Tibial nerve (tissue), 4 donors: ENCODE measurements at regions not wholly inside any gene's neighbourhood (a gene's known extent, or its start where the extent isn't known, plus 50 kb on each side); places are given as distances from the start of the nearest gene placed in this dataset.
A peak's percentile ranks its signal among the peaks of the same experiment; 100 is the strongest.

ENCODE experiments used
- DNase-seq, 2 donors: peaks; one replicate each; pipeline ENCODE4 v3.0.0-alpha.2; 2019; ENCODE audit warnings: low spot score in 2 of 2
- H3K27ac ChIP-seq, 4 donors: fragments of 200-600 bp; sonication (generic) in 3 of 4; one replicate each; pipeline ENCODE4 v1.5.1; 2017 to 2019; ENCODE audit warnings: mild to moderate bottlenecking in 1 of 4
- H3K27me3 ChIP-seq, 2 donors: fragments of 200-600 bp; sonication (generic) in 1 of 2; one replicate each; pipeline versions ENCODE4 v1.5.1 to v1.6.0; 2017 to 2019
- H3K36me3 ChIP-seq, 3 donors: fragments of 200-600 bp; sonication (generic); one replicate each; pipeline ENCODE4 v1.5.1; 2018 to 2019
- H3K4me1 ChIP-seq, 4 donors: fragments of 200-600 bp; sonication (generic) in 3 of 4; one replicate each; pipeline ENCODE4 v1.5.1; 2017 to 2019
- H3K4me3 ChIP-seq, 4 donors: fragments of 200-600 bp; sonication (generic) in 3 of 4; one replicate each; pipeline ENCODE4 v1.5.1; 2017 to 2019; ENCODE audit warnings: mild to moderate bottlenecking in 1 of 4, moderate library complexity in 1 of 4
- H3K9me3 ChIP-seq, 4 donors: fragments of 200-600 bp; sonication (generic) in 3 of 4; one replicate each; pipeline ENCODE4 v1.5.1; 2017 to 2019
- CTCF ChIP-seq, 5 experiments: fragments of 200-600 bp in 3 of 5; fragments of 450-650 bp in 2 of 5; sonication (generic) in 3 of 5; IDR thresholded peaks; one replicate each; pipeline ENCODE4 v1.5.1; 2016 to 2019; ENCODE audit warnings: antibody characterized with exemption in 5 of 5, mild to moderate bottlenecking in 3 of 5, moderate library complexity in 2 of 5
- EP300 ChIP-seq, 2 donors: sonication (generic); formaldehyde crosslinking; IDR thresholded peaks; one replicate each; pipeline ENCODE4 v1.6.1; 2017; ENCODE audit warnings: antibody characterized with exemption in 2 of 2, mild to moderate bottlenecking in 1 of 2
- POLR2A ChIP-seq, 2 donors: fragments of 450-650 bp; IDR thresholded peaks; one replicate each; pipeline ENCODE4 v1.6.1; 2017; ENCODE audit warnings: antibody characterized with exemption in 2 of 2, mild to moderate bottlenecking in 2 of 2, moderate library complexity in 2 of 2
- WGBS, 2 donors: methylation state at CpG; one replicate each; pipeline ENCODE4 v1.1.5; 2018; 5-methylcytosine and 5-hydroxymethylcytosine counted together

GRCh38 chr20:5696011-5696559, 54.1 kb upstream of the SHLD1 start:
- TF ChIP-seq CTCF (IDR thresholded peaks at IDR 0.05): no peak
- TF ChIP-seq EP300 (IDR thresholded peaks at IDR 0.05): no peak
- TF ChIP-seq POLR2A (IDR thresholded peaks at IDR 0.05): no peak
- Histone ChIP-seq H3K36me3 (no peaks in the 10 kb centered on the region), H3K9me3 (no peaks in the 10 kb centered on the region), H3K27me3 (no peaks in the 10 kb centered on the region), H3K27ac (no peak overlapping the region), H3K4me3 (no peak overlapping the region), H3K4me1 (no peaks in the 10 kb centered on the region)
- DNase-seq: no peak
- WGBS, 2 donors: 70 to 74% methylated on average over 7 of the region's 7 CpGs

GRCh38 chr20:5691918-5692618, 58.1 kb upstream of the SHLD1 start:
- WGBS, 2 donors: 84 to 89% methylated on average over 9 of the region's 9 CpGs

GRCh38 chr20:5689463-5689862, 60.7 kb upstream of the SHLD1 start:
- Histone ChIP-seq H3K36me3 (no peaks in the 10 kb centered on the region), H3K4me3 (no peak overlapping the region), H3K9me3 (no peaks in the 10 kb centered on the region), H3K27me3 (no peaks in the 10 kb centered on the region), H3K4me1 (no peaks in the 10 kb centered on the region), H3K27ac (no peak overlapping the region)
- 65 to 67% methylated on average over 6 of the region's 6 CpGs for WGBS, 2 donors
- peak in 1 of 2 donors; percentile 51 for TF ChIP-seq EP300 (IDR thresholded peaks at IDR 0.05)
- TF ChIP-seq CTCF (IDR thresholded peaks at IDR 0.05): no peak
- no peak for TF ChIP-seq POLR2A (IDR thresholded peaks at IDR 0.05)
- DNase-seq: no peak

More at GRCh38 chr20:5691918-5692618, 58.1 kb upstream of the SHLD1 start:
- Histone ChIP-seq H3K27me3 (no peaks in the 10 kb centered on the region), H3K9me3 (no peaks in the 10 kb centered on the region), H3K4me1 (no peaks in the 10 kb centered on the region), H3K4me3 (no peak overlapping the region), H3K36me3 (no peaks in the 10 kb centered on the region), H3K27ac (no peak overlapping the region)
- DNase-seq: no peak
- TF ChIP-seq CTCF (IDR thresholded peaks at IDR 0.05) (no peak), POLR2A (IDR thresholded peaks at IDR 0.05) (no peak), EP300 (IDR thresholded peaks at IDR 0.05) (no peak)

- H3K27me3 ChIP-seq: no peaks in the 10 kb centered on the region
- no peak overlapping the region for H3K4me3 ChIP-seq
- DNase-seq: no peak
- H3K36me3 ChIP-seq: no peaks in the 10 kb centered on the region
- 45 to 48% methylated on average over 12 of the region's 12 CpGs for WGBS, 2 donors
- H3K4me1 ChIP-seq: no peaks in the 10 kb centered on the region
- no peak for TF ChIP-seq EP300 (IDR thresholded peaks at IDR 0.05)
- no peak for TF ChIP-seq POLR2A (IDR thresholded peaks at IDR 0.05)
- TF ChIP-seq CTCF (IDR thresholded peaks at IDR 0.05): no peak
- no peak overlapping the region for H3K27ac ChIP-seq
- H3K9me3 ChIP-seq: no peaks in the 10 kb centered on the region
Observed at GRCh38 chr20:5688431-5688972, 61.7 kb upstream of the SHLD1 start.

GRCh38 chr20:5687884-5688283, 62.3 kb upstream of the SHLD1 start:
- Histone ChIP-seq H3K4me1 (no peaks in the 10 kb centered on the region), H3K36me3 (no peaks in the 10 kb centered on the region), H3K27me3 (no peaks in the 10 kb centered on the region), H3K27ac (no peak overlapping the region), H3K9me3 (no peaks in the 10 kb centered on the region), H3K4me3 (no peak overlapping the region)
- DNase-seq: peak in 1 of 2 donors; percentile 16
- 76 to 77% methylated on average over 4 of the region's 4 CpGs for WGBS, 2 donors
- TF ChIP-seq CTCF (IDR thresholded peaks at IDR 0.05) (no peak), POLR2A (IDR thresholded peaks at IDR 0.05) (no peak), EP300 (IDR thresholded peaks at IDR 0.05) (peak in 1 of 2 donors; percentile 59)
